ENCODE measurements at regions not wholly inside any gene's neighbourhood (a gene's known extent, or its start where the extent isn't known, plus 50 kb on each side); places are given as distances from the start of the nearest gene placed in this dataset.

- Mint-ChIP-seq H3K27me3 (ENCODE audit: unreplicated experiment) (no peaks in the 10 kb centered on the region), H3K9me3 (ENCODE audit: unreplicated experiment) (no peaks in the 10 kb centered on the region), H3K4me1 (ENCODE audit: unreplicated experiment) (no peaks in the 10 kb centered on the region), H3K4me3 (ENCODE audit: unreplicated experiment) (no peak overlapping the region), H3K27ac (ENCODE audit: unreplicated experiment) (no peak overlapping the region), H3K36me3 (ENCODE audit: unreplicated experiment) (no peaks in the 10 kb centered on the region)
- no peak for DNase-seq (ENCODE audit: extremely low spot score, unreplicated experiment)
- no peak for TF ChIP-seq CTCF (IDR thresholded peaks at IDR 0.05)
Observed at GRCh38 chr3:166104938-166105337, 267.7 kb upstream of the BCHE start.

- Mint-ChIP-seq H3K4me3 (ENCODE audit: unreplicated experiment) (no peak overlapping the region), H3K27ac (ENCODE audit: unreplicated experiment) (no peak overlapping the region), H3K27me3 (ENCODE audit: unreplicated experiment) (no peaks in the 10 kb centered on the region), H3K9me3 (ENCODE audit: unreplicated experiment) (no peaks in the 10 kb centered on the region), H3K4me1 (ENCODE audit: unreplicated experiment) (no peaks in the 10 kb centered on the region), H3K36me3 (ENCODE audit: unreplicated experiment) (no peaks in the 10 kb centered on the region)
- TF ChIP-seq CTCF (IDR thresholded peaks at IDR 0.05): no peak
- DNase-seq (ENCODE audit: extremely low spot score, unreplicated experiment): no peak
Observed at GRCh38 chr3:166100730-166101129, 263.5 kb upstream of the BCHE start.

GRCh38 chr3:166089575-166089974 lies 252.4 kb upstream of the BCHE start:
- Mint-ChIP-seq H3K27ac (ENCODE audit: unreplicated experiment) (no peak overlapping the region), H3K4me3 (ENCODE audit: unreplicated experiment) (no peak overlapping the region), H3K36me3 (ENCODE audit: unreplicated experiment) (no peaks in the 10 kb centered on the region), H3K27me3 (ENCODE audit: unreplicated experiment) (no peaks in the 10 kb centered on the region), H3K9me3 (ENCODE audit: unreplicated experiment) (no peaks in the 10 kb centered on the region), H3K4me1 (ENCODE audit: unreplicated experiment) (no peaks in the 10 kb centered on the region)
- DNase-seq (ENCODE audit: extremely low spot score, unreplicated experiment): no peak
- no peak for TF ChIP-seq CTCF (IDR thresholded peaks at IDR 0.05)

- no peaks in the 10 kb centered on the region for H3K4me1 Mint-ChIP-seq (ENCODE audit: unreplicated experiment)
- DNase-seq (ENCODE audit: extremely low spot score, unreplicated experiment): no peak
- no peak overlapping the region for H3K27ac Mint-ChIP-seq (ENCODE audit: unreplicated experiment)
- no peaks in the 10 kb centered on the region for H3K27me3 Mint-ChIP-seq (ENCODE audit: unreplicated experiment)
- no peaks in the 10 kb centered on the region for H3K9me3 Mint-ChIP-seq (ENCODE audit: unreplicated experiment)
- no peak for TF ChIP-seq CTCF (IDR thresholded peaks at IDR 0.05)
- H3K4me3 Mint-ChIP-seq (ENCODE audit: unreplicated experiment): no peak overlapping the region
- no peaks in the 10 kb centered on the region for H3K36me3 Mint-ChIP-seq (ENCODE audit: unreplicated experiment)
Observed at GRCh38 chr3:166085164-166085856, 248.1 kb upstream of the BCHE start.

- H3K4me1 Mint-ChIP-seq (ENCODE audit: unreplicated experiment): no peaks in the 10 kb centered on the region
- no peaks in the 10 kb centered on the region for H3K36me3 Mint-ChIP-seq (ENCODE audit: unreplicated experiment)
- DNase-seq (ENCODE audit: extremely low spot score, unreplicated experiment): no peak
- H3K27me3 Mint-ChIP-seq (ENCODE audit: unreplicated experiment): no peaks in the 10 kb centered on the region
- H3K9me3 Mint-ChIP-seq (ENCODE audit: unreplicated experiment): no peaks in the 10 kb centered on the region
- H3K4me3 Mint-ChIP-seq (ENCODE audit: unreplicated experiment): no peak overlapping the region
- H3K27ac Mint-ChIP-seq (ENCODE audit: unreplicated experiment): no peak overlapping the region
- no peak for TF ChIP-seq CTCF (IDR thresholded peaks at IDR 0.05)
Observed at GRCh38 chr3:166080096-166080495, 242.9 kb upstream of the BCHE start.

All from osteocyte (in vitro differentiated cells).